Prostate gland (tissue), 2 donors: ENCODE measurements at regions not wholly inside any gene's neighbourhood (a gene's known extent, or its start where the extent isn't known, plus 50 kb on each side); places are given as distances from the start of the nearest gene placed in this dataset.

Experiments used
- DNase-seq: peaks from one replicate; pipeline ENCODE4 v3.0.0-alpha.2; 2019; ENCODE audit warnings: low spot score
- H3K27ac ChIP-seq, 2 donors: fragments of 200-600 bp; sonication (generic); 2 replicates each; pipeline ENCODE4 v1.5.1; 2017 to 2019
- H3K27me3 ChIP-seq: fragments of 200-600 bp; sonication (generic); replicated peaks from 2 replicates; pipeline ENCODE4 v1.5.1; 2019; ENCODE audit not compliant: insufficient read depth
- H3K36me3 ChIP-seq, 2 donors: fragments of 200-600 bp; sonication (generic); 1 replicate in 1 of 2; 2 replicates in 1 of 2; pipeline versions ENCODE4 v1.5.1 to v1.8.1; 2017 to 2019
- H3K4me1 ChIP-seq: fragments of 200-600 bp; sonication (generic); replicated peaks from 2 replicates; pipeline ENCODE4 v1.5.1; 2019
- H3K4me3 ChIP-seq, 2 donors: fragments of 200-600 bp; sonication (generic); 2 replicates each; pipeline ENCODE4 v1.5.1; 2017 to 2019
- H3K9me3 ChIP-seq: fragments of 200-600 bp; sonication (generic); 2 replicates; pipeline ENCODE4 v1.5.1; 2017
- POLR2A ChIP-seq: fragments of 450-650 bp; IDR thresholded peaks from one replicate; pipeline ENCODE4 v1.6.1; 2016; ENCODE audit warnings: antibody characterized with exemption, mild to moderate bottlenecking
- POLR2AphosphoS5 ChIP-seq: sonication (generic); formaldehyde crosslinking; IDR thresholded peaks from one replicate; pipeline ENCODE4 v1.6.1; 2017; ENCODE audit warnings: antibody characterized with exemption
- WGBS: methylation state at CpG from one replicate; pipeline ENCODE4 v1.1.5; 2018; 5-methylcytosine and 5-hydroxymethylcytosine counted together
- intact Hi-C: fragments of 100-400 bp; cut with DNase I; formaldehyde crosslinking; loops from one replicate; pipeline ENCODE4 v1.14.2; 2022
- small RNA-seq, 2 donors: library from RNA; depleted of rRNA; stranded (forward); fragments of <200 nt; gene quantifications; one replicate each; pipeline ENCODE3, GENCODE V24; 2016
- TF ChIP-seq, protein P1 (sequence below), 4 experiments: fragments of 200-600 bp in 2 of 4; fragments of 450-650 bp in 2 of 4; sonication (generic) in 2 of 4; IDR thresholded peaks; 1 replicate in 3 of 4; 2 replicates in 1 of 4; pipeline ENCODE4 v1.5.1; 2016 to 2019; ENCODE audit warnings: antibody characterized with exemption in 4 of 4, mild to moderate bottlenecking in 2 of 4, moderate library complexity in 2 of 4

DNA sequence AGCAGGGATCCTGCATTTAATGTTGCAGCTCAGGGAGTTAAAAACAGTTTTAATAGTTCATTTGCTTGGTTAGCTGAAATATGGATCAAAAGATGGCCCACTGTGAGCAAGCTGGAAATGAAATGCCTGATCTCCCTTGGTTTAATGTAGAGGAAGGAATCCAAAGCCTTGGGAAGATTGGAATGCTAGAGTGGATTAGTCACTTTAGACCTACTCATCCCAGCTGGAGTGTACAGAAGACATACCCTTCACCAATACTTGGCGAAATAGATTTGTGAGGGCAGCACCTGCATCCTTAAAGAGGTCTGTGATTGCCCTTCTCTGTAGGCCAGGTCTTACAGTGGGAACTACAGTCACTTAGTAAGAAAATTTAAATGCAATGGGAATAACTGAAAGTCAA is 58.0 kb upstream of the KRAS start:
- H3K4me1 ChIP-seq: no peaks in the 10 kb centered on the region
- no peaks in the 10 kb centered on the region for H3K27me3 ChIP-seq
- no peaks in the 10 kb centered on the region for H3K36me3 ChIP-seq
- H3K27ac ChIP-seq: no peak overlapping the region
- TF ChIP-seq, protein P1, sequence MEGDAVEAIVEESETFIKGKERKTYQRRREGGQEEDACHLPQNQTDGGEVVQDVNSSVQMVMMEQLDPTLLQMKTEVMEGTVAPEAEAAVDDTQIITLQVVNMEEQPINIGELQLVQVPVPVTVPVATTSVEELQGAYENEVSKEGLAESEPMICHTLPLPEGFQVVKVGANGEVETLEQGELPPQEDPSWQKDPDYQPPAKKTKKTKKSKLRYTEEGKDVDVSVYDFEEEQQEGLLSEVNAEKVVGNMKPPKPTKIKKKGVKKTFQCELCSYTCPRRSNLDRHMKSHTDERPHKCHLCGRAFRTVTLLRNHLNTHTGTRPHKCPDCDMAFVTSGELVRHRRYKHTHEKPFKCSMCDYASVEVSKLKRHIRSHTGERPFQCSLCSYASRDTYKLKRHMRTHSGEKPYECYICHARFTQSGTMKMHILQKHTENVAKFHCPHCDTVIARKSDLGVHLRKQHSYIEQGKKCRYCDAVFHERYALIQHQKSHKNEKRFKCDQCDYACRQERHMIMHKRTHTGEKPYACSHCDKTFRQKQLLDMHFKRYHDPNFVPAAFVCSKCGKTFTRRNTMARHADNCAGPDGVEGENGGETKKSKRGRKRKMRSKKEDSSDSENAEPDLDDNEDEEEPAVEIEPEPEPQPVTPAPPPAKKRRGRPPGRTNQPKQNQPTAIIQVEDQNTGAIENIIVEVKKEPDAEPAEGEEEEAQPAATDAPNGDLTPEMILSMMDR (IDR thresholded peaks at IDR 0.05): no peak
- TF ChIP-seq POLR2A: no peak
- no peak for TF ChIP-seq POLR2AphosphoS5
- no peak for DNase-seq
- 91% methylated on average over 1 of the region's 1 CpG for WGBS
- no peak overlapping the region for H3K4me3 ChIP-seq
- intact Hi-C loops: no loop called here
- no peaks in the 10 kb centered on the region for H3K9me3 ChIP-seq

- WGBS: 61% methylated on average over 1 of the region's 1 CpG
- TF ChIP-seq POLR2AphosphoS5: no peak
- TF ChIP-seq, protein P1 (IDR thresholded peaks at IDR 0.05): no peak
- no peak for TF ChIP-seq POLR2A
- intact Hi-C loops: no loop called here
Observed at GRCh38 chr12:25307818-25308217, 57.1 kb upstream of the KRAS start.

DNA sequence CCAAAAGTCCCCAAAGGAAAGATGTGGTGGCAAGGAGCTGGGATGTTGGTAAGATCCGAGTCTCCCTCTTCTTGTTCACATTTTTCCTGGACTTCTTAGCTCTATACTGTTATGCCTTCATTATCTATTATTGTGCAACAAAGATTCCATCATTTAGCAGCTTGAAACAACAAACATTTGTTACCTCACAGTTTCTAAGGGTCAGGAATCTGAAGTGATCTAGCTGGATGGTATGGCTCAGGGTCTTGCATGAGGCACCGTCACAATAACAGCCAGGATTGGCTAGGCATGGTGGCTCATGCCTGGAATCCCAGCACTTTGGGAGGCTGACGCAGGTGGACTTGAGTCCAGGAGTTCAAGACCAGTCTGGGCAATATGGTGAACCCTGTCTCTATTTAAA is 51.1 kb upstream of the KRAS start:
- WGBS: 89% methylated on average over 3 of the region's 3 CpGs

More at GRCh38 chr12:25307818-25308217, 57.1 kb upstream of the KRAS start:
- Histone ChIP-seq H3K27me3 (no peaks in the 10 kb centered on the region), H3K4me1 (no peaks in the 10 kb centered on the region), H3K9me3 (no peaks in the 10 kb centered on the region), H3K27ac (no peak overlapping the region), H3K4me3 (no peak overlapping the region), H3K36me3 (no peaks in the 10 kb centered on the region)
- no peak for DNase-seq

More for the DNA sequence above, 51.1 kb upstream of the KRAS start:
- intact Hi-C loops: no loop called here
- TF ChIP-seq, protein P1 (IDR thresholded peaks at IDR 0.05): no peak
- TF ChIP-seq POLR2A: no peak
- no peak for TF ChIP-seq POLR2AphosphoS5
- Histone ChIP-seq H3K4me3 (no peak overlapping the region), H3K36me3 (no peaks in the 10 kb centered on the region), H3K27ac (no peak overlapping the region), H3K9me3 (no peaks in the 10 kb centered on the region), H3K4me1 (no peaks in the 10 kb centered on the region), H3K27me3 (no peaks in the 10 kb centered on the region)
- DNase-seq: no peak

Small RNA genes in the stretch of these regions (small RNA-seq; reads per million reads assigned to genes)
- gene AC092451.1: 0 reads per million in 2 donors
- gene RNU4-67P: 0 reads per million in 2 donors
